Parathyroid adenoma (tissue), 2 donors: ENCODE measurements at regions not wholly inside any gene's neighbourhood (a gene's known extent, or its start where the extent isn't known, plus 50 kb on each side); places are given as distances from the start of the nearest gene placed in this dataset.

Source experiments
- H2AFZ ChIP-seq: fragments of 300-600 bp; sonication (generic); one replicate; pipeline ENCODE4 v1.7.0; 2017; ENCODE audit warnings: antibody characterized with exemption, mild to moderate bottlenecking
- H3K27ac ChIP-seq: fragments of 300-600 bp; sonication (generic); one replicate; pipeline ENCODE4 v1.7.0; 2017
- H3K27me3 ChIP-seq: fragments of 300-600 bp; sonication (generic); one replicate; pipeline ENCODE4 v1.7.0; 2017; ENCODE audit warnings: low read length; ENCODE audit not compliant: control insufficient read depth, insufficient read depth
- H3K36me3 ChIP-seq: fragments of 300-600 bp; sonication (generic); one replicate; pipeline ENCODE4 v1.7.0; 2017; ENCODE audit warnings: low read length; ENCODE audit not compliant: control insufficient read depth, insufficient read depth
- H3K4me1 ChIP-seq: fragments of 300-600 bp; sonication (generic); one replicate; pipeline ENCODE4 v1.7.0; 2017; ENCODE audit warnings: control low read depth
- H3K4me2 ChIP-seq: fragments of 300-600 bp; sonication (generic); one replicate; pipeline ENCODE4 v1.7.0; 2017; ENCODE audit warnings: low read length
- H3K4me3 ChIP-seq: fragments of 300-600 bp; sonication (generic); one replicate; pipeline ENCODE4 v1.7.0; 2017; ENCODE audit warnings: low read depth, low read length
- H3K79me2 ChIP-seq: fragments of 300-600 bp; sonication (generic); one replicate; pipeline ENCODE4 v1.7.0; 2017; ENCODE audit warnings: control low read depth
- H3K9ac ChIP-seq: fragments of 300-600 bp; sonication (generic); one replicate; pipeline ENCODE4 v1.7.0; 2017; ENCODE audit warnings: mild to moderate bottlenecking
- H3K9me3 ChIP-seq: fragments of 300-600 bp; sonication (generic); one replicate; pipeline ENCODE4 v1.7.0; 2017; ENCODE audit warnings: low read length; ENCODE audit not compliant: control insufficient read depth
- TF ChIP-seq, protein P1 (sequence below): fragments of 300-600 bp; sonication (generic); IDR thresholded peaks from one replicate; pipeline ENCODE4 v1.7.0; 2017; ENCODE audit warnings: antibody characterized with exemption, mild to moderate bottlenecking
- donor health status: primary hyperparathyroidism.

DNA sequence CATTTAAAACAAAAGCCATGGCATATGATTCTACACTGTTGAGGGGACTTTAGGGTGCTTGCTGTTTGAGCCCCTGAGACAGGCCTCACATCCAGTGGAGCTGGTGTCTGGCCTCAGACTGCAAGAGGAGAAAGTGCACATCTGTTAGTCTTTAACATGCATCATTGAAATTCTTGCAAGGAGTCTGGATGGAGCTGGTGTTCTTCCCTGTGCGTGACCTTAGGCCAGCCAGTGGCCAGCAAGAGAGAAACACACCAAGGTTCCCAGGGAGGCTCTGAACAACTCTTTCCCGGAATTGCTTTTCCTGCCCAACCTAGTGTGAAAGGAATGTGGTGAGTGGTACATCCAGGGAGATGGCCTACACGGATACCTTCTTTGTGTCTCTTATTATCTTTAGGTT, 282.8 kb upstream of the TNC start:
- Histone ChIP-seq H3K4me1 (no peaks in the 10 kb centered on the region), H2AFZ (no peak overlapping the region), H3K27ac (no peak overlapping the region), H3K4me2 (no peak overlapping the region), H3K9ac (no peak overlapping the region), H3K9me3 (no peaks in the 10 kb centered on the region), H3K79me2 (no peaks in the 10 kb centered on the region), H3K36me3 (no peaks in the 10 kb centered on the region), H3K4me3 (no peak overlapping the region), H3K27me3 (no peaks in the 10 kb centered on the region)
- TF ChIP-seq, protein P1, sequence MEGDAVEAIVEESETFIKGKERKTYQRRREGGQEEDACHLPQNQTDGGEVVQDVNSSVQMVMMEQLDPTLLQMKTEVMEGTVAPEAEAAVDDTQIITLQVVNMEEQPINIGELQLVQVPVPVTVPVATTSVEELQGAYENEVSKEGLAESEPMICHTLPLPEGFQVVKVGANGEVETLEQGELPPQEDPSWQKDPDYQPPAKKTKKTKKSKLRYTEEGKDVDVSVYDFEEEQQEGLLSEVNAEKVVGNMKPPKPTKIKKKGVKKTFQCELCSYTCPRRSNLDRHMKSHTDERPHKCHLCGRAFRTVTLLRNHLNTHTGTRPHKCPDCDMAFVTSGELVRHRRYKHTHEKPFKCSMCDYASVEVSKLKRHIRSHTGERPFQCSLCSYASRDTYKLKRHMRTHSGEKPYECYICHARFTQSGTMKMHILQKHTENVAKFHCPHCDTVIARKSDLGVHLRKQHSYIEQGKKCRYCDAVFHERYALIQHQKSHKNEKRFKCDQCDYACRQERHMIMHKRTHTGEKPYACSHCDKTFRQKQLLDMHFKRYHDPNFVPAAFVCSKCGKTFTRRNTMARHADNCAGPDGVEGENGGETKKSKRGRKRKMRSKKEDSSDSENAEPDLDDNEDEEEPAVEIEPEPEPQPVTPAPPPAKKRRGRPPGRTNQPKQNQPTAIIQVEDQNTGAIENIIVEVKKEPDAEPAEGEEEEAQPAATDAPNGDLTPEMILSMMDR, result no peak

DNA sequence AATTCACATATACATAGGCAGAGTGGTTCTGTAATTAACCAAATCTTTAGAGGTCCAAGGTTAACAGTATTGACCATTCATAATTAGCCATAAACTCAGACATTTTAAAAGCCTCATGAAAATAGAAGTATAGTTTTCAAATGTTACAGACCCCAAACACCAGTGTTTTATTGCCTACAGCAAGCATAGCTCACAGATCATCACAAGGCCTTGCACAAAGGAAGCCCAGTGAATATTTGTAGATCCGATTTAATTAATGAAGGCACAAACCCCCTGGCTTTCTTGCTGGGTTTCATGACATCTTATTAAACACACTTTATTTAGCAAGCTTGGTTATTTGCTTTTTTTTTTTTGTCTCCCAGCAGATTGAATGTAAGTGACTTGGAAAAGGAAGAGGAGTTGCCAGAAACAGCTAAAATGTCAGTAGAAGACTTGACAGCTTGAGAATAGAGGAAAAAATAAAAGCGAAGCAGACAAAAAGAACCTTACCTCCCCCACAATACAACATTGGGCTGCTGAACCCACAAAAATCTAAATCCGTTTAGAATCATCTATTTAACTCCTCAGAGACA, 283.9 kb upstream of the TNC start:
- no peak overlapping the region for H2AFZ ChIP-seq
- no peak overlapping the region for H3K4me2 ChIP-seq
- H3K79me2 ChIP-seq, result no peaks in the 10 kb centered on the region
- no peak overlapping the region for H3K4me3 ChIP-seq
- H3K9ac ChIP-seq, result no peak overlapping the region
- H3K27ac ChIP-seq, result no peak overlapping the region
- H3K4me1 ChIP-seq, result no peaks in the 10 kb centered on the region
- H3K9me3 ChIP-seq, result no peaks in the 10 kb centered on the region
- no peaks in the 10 kb centered on the region for H3K36me3 ChIP-seq
- no peaks in the 10 kb centered on the region for H3K27me3 ChIP-seq
- TF ChIP-seq, protein P1, result no peak

DNA sequence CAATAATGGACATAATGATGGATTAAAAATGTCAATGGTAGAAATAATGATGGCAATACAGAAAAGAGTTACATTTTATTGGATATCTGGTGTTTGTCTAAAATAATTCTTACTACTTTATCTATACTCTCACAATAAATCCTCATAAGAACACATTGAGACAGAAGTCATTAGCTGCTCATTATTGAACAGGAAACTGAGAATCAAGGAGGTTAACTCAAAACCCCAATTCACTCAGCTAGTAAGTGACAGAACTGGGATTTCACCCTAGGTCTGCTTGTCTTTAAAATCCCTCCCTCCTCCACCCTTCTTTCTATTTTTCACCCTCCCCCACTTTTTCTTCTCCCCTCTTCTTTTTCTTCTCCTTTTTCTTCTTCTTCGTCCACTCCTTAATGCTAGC, 285.8 kb upstream of the TNC start:
- Histone ChIP-seq H3K27ac (no peak overlapping the region), H3K9me3 (no peaks in the 10 kb centered on the region), H3K4me3 (no peak overlapping the region), H3K4me2 (no peak overlapping the region), H3K9ac (no peak overlapping the region), H3K36me3 (no peaks in the 10 kb centered on the region), H3K79me2 (no peaks in the 10 kb centered on the region), H3K4me1 (no peaks in the 10 kb centered on the region), H3K27me3 (no peaks in the 10 kb centered on the region), H2AFZ (no peak overlapping the region)
- TF ChIP-seq, protein P1, result no peak

DNA sequence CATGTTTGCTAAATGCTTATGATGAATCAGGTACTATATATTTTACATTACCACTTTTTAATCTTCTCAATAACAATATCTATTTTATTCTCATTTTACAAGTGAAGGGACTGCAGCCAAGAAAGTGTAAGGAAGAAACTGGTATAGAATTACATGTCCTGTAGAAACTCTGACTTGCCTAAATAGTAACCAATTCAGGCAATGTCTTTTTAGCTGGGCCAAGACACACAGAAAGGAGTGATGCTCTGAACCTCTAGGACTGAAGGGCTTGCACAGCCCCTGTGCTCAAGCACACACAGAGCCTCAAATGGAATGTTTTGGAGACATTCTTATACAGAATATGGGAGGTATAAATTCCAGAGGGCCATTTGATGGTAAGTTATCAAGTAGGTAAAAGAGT, 286.4 kb upstream of the TNC start:
- TF ChIP-seq, protein P1, result no peak

DNA sequence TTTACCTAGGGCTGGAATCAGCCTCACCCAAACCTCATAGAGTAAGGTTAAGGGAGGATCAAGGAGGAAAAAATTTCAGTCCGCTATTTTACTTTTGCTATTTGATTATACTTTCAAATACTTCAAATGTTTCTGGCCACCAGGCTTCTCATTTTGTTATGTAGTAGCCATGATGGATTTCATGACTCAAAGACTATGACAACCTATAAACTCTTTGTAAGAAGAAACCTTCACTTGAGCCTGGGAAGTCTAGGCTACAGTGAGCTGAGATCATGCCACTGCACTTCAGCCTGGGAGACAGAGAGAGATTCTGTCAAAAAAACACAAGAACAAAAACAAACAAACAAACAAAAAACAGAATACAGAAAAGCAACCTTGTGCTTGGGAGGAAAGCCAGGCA, 293.6 kb upstream of the TNC start:
- Histone ChIP-seq H3K4me2 (no peak overlapping the region), H3K4me3 (no peak overlapping the region), H3K27me3 (no peaks in the 10 kb centered on the region), H3K79me2 (no peaks in the 10 kb centered on the region), H3K9me3 (no peaks in the 10 kb centered on the region), H3K9ac (no peak overlapping the region), H3K36me3 (no peaks in the 10 kb centered on the region), H3K27ac (no peak overlapping the region), H3K4me1 (no peaks in the 10 kb centered on the region), H2AFZ (no peak overlapping the region)
- TF ChIP-seq, protein P1, result no peak

More for the DNA sequence above, 286.4 kb upstream of the TNC start:
- Histone ChIP-seq H3K9me3 (no peaks in the 10 kb centered on the region), H3K9ac (no peak overlapping the region), H3K36me3 (no peaks in the 10 kb centered on the region), H3K79me2 (no peaks in the 10 kb centered on the region), H3K27ac (no peak overlapping the region), H3K4me1 (no peaks in the 10 kb centered on the region), H2AFZ (no peak overlapping the region), H3K4me2 (no peak overlapping the region), H3K27me3 (no peaks in the 10 kb centered on the region), H3K4me3 (no peak overlapping the region)
